Right lobe of liver (tissue), 6 donors: ENCODE measurements at regions not wholly inside any gene's neighbourhood (a gene's known extent, or its start where the extent isn't known, plus 50 kb on each side); places are given as distances from the start of the nearest gene placed in this dataset.

Experiments
- ATAC-seq, 4 donors: fragments of 200-7000 bp; cut with Tn5 transposase; one replicate each; pipeline ENCODE4 v1.9.1; 2020; ENCODE audit warnings: mild to moderate bottlenecking in 4 of 4, moderate library complexity in 4 of 4
- DNase-seq, 3 donors: peaks; one replicate each; pipeline ENCODE4 v3.0.0-alpha.2; 2020
- H3K27ac ChIP-seq, 3 donors: fragments of 200-600 bp; one replicate each; pipeline ENCODE4 v1.8.0; 2022
- H3K27me3 ChIP-seq, 2 donors: fragments of 200-600 bp; one replicate each; pipeline ENCODE4 v1.8.0; 2022
- H3K36me3 ChIP-seq, 4 donors: fragments of 200-600 bp; sonication (generic) in 1 of 4; one replicate each; pipeline versions ENCODE4 v1.5.1 to v1.8.0; 2017 to 2022; ENCODE audit warnings: control low read depth in 1 of 4
- H3K4me1 ChIP-seq, 4 donors: fragments of 200-600 bp; sonication (generic) in 1 of 4; one replicate each; pipeline versions ENCODE4 v1.5.1 to v1.8.0; 2017 to 2022; ENCODE audit warnings: control low read depth in 1 of 4
- H3K4me3 ChIP-seq, 3 donors: fragments of 200-600 bp; one replicate each; pipeline ENCODE4 v1.8.0; 2022
- H3K9me3 ChIP-seq, 4 donors: fragments of 200-600 bp; sonication (generic) in 1 of 4; one replicate each; pipeline versions ENCODE4 v1.5.1 to v1.8.0; 2017 to 2022; ENCODE audit warnings: control low read depth in 1 of 4
- POLR2A ChIP-seq: fragments of 450-650 bp; IDR thresholded peaks from one replicate; pipeline ENCODE4 v1.6.1; 2017; ENCODE audit warnings: antibody characterized with exemption, mild to moderate bottlenecking
- WGBS: methylation state at CpG from one replicate; pipeline ENCODE4 v1.1.6; 2018; ENCODE audit warnings: low coverage, low lambda C conversion rate; ENCODE audit not compliant: insufficient coverage; ENCODE audit errors: missing lambda C conversion rate; 5-methylcytosine and 5-hydroxymethylcytosine counted together
- intact Hi-C, 2 donors: fragments of 100-400 bp; cut with DNase I; formaldehyde crosslinking; loops; one replicate each; pipeline versions ENCODE4 v1.11.2 to v1.14.1; 2022
- TF ChIP-seq, protein P1 (sequence below), 4 donors: fragments of 200-600 bp in 3 of 4; fragments of 450-650 bp in 1 of 4; IDR thresholded peaks; one replicate each; pipeline versions ENCODE4 v1.5.1 to v1.8.0; 2016 to 2022; ENCODE audit warnings: antibody characterized with exemption in 4 of 4, mild to moderate bottlenecking in 2 of 4
- donor health status: DM: no; HTN: yes; CAD: no.
- donor health status: DM: no; HTN: no; CAD: no.
- donor health status: DM: no; HTN: no; CAD: no.
- donor health status: DM: no; HTN: yes; CAD: no.
- donor health status: DM: no; HTN: yes; CAD: no.

- no peak overlapping the region for H3K4me3 ChIP-seq
- H3K27ac ChIP-seq = no peak overlapping the region
- no peaks in the 10 kb centered on the region for H3K27me3 ChIP-seq
- H3K36me3 ChIP-seq = no peaks in the 10 kb centered on the region
- no peaks in the 10 kb centered on the region for H3K4me1 ChIP-seq
- DNase-seq (no peak), ATAC-seq (no peak)
- no peak for TF ChIP-seq POLR2A
- TF ChIP-seq, protein P1, sequence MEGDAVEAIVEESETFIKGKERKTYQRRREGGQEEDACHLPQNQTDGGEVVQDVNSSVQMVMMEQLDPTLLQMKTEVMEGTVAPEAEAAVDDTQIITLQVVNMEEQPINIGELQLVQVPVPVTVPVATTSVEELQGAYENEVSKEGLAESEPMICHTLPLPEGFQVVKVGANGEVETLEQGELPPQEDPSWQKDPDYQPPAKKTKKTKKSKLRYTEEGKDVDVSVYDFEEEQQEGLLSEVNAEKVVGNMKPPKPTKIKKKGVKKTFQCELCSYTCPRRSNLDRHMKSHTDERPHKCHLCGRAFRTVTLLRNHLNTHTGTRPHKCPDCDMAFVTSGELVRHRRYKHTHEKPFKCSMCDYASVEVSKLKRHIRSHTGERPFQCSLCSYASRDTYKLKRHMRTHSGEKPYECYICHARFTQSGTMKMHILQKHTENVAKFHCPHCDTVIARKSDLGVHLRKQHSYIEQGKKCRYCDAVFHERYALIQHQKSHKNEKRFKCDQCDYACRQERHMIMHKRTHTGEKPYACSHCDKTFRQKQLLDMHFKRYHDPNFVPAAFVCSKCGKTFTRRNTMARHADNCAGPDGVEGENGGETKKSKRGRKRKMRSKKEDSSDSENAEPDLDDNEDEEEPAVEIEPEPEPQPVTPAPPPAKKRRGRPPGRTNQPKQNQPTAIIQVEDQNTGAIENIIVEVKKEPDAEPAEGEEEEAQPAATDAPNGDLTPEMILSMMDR (IDR thresholded peaks at IDR 0.05) = no peak
- 48% methylated on average over 4 of the region's 4 CpGs for WGBS
- H3K9me3 ChIP-seq = no peaks in the 10 kb centered on the region
- intact Hi-C loops = no loop called here
Measured at GRCh38 chr4:142913461-142914030, 67.4 kb upstream of the INPP4B start.

GRCh38 chr4:142917678-142918077, 71.6 kb upstream of the INPP4B start:
- ATAC-seq = no peak
- Histone ChIP-seq H3K27me3 (no peaks in the 10 kb centered on the region), H3K4me1 (no peaks in the 10 kb centered on the region), H3K9me3 (no peaks in the 10 kb centered on the region), H3K36me3 (no peaks in the 10 kb centered on the region), H3K27ac (no peak overlapping the region), H3K4me3 (no peak overlapping the region)
- TF ChIP-seq, protein P1 (IDR thresholded peaks at IDR 0.05) = no peak
- TF ChIP-seq POLR2A = no peak
- no peak for DNase-seq
- intact Hi-C loops = no loop called here
- WGBS = 53% methylated on average over 4 of the region's 4 CpGs

- Histone ChIP-seq H3K9me3 (no peaks in the 10 kb centered on the region), H3K36me3 (no peaks in the 10 kb centered on the region), H3K4me1 (no peaks in the 10 kb centered on the region), H3K4me3 (no peak overlapping the region), H3K27me3 (no peaks in the 10 kb centered on the region), H3K27ac (no peak overlapping the region)
- intact Hi-C loops = no loop called here
- TF ChIP-seq POLR2A = no peak
- TF ChIP-seq, protein P1 (IDR thresholded peaks at IDR 0.05) = no peak
- ATAC-seq (no peak), DNase-seq (no peak)
- WGBS = 57% methylated on average over 1 of the region's 1 CpG
Measured at GRCh38 chr4:142922720-142923119, 76.6 kb upstream of the INPP4B start.

DNA sequence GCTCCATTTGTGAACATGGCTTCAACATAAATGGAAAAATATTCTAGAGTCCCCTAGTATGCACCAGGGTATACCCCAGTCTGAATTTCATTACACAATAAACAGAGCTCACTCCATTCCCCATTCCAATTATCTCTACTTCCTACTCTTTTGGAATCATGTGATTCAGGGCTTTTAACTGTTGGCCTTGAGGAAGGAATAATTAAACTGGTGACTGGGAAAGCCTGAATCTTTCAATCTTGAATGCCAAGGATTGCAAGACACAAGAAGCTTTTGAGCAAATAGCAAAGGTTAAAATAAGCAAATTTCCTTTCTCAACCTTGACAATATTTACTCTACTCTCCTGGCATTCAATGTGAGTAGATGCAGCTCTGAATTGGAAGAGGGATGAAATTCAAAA, 77.5 kb upstream of the INPP4B start:
- no peak for TF ChIP-seq POLR2A
- TF ChIP-seq, protein P1 (IDR thresholded peaks at IDR 0.05) = no peak
- ATAC-seq = no peak
- Histone ChIP-seq H3K27ac (no peak overlapping the region), H3K9me3 (no peaks in the 10 kb centered on the region), H3K4me3 (no peak overlapping the region), H3K36me3 (no peaks in the 10 kb centered on the region), H3K27me3 (no peaks in the 10 kb centered on the region), H3K4me1 (no peaks in the 10 kb centered on the region)
- no peak for DNase-seq
- intact Hi-C loops = no loop called here

- ATAC-seq = no peak
- Histone ChIP-seq H3K4me3 (no peak overlapping the region), H3K4me1 (no peaks in the 10 kb centered on the region), H3K36me3 (no peaks in the 10 kb centered on the region), H3K27me3 (no peaks in the 10 kb centered on the region), H3K9me3 (no peaks in the 10 kb centered on the region), H3K27ac (no peak overlapping the region)
- TF ChIP-seq POLR2A = no peak
- TF ChIP-seq, protein P1 (IDR thresholded peaks at IDR 0.05) = no peak
- intact Hi-C loops = no loop called here
- 20% methylated on average over 1 of the region's 1 CpG for WGBS
- no peak for DNase-seq
Measured at GRCh38 chr4:142925161-142925560, 79.1 kb upstream of the INPP4B start.
